ENCODE measurements at regions not wholly inside any gene's neighbourhood (a gene's known extent, or its start where the extent isn't known, plus 50 kb on each side); places are given as distances from the start of the nearest gene placed in this dataset.

GRCh38 chr2:138956116-138956515, 175.9 kb upstream of the NXPH2 start:
- POLR2A ChIA-PET = no interaction called here
- H3K4me3 Mint-ChIP-seq = no peak overlapping the region

GRCh38 chr2:138950486-138950885, 170.3 kb upstream of the NXPH2 start:
- H3K4me1 Mint-ChIP-seq = no peaks in the 10 kb centered on the region
- DNase-seq (no peak), ATAC-seq (ENCODE audit: low read depth) (no peak)
- CTCF ChIA-PET = no interaction called here
- intact Hi-C loops (cut with micrococcal nuclease) = no loop called here
- H3K27ac Mint-ChIP-seq = no peak overlapping the region
- TF ChIP-seq CTCF (IDR thresholded peaks at IDR 0.05) = no peak
- H3K9me3 Mint-ChIP-seq = no peaks in the 10 kb centered on the region
- no peaks in the 10 kb centered on the region for H3K27me3 Mint-ChIP-seq
- H3K4me3 Mint-ChIP-seq = no peak overlapping the region
- POLR2A ChIA-PET = no interaction called here
- H3K36me3 Mint-ChIP-seq (ENCODE audit: low read depth) = no peaks in the 10 kb centered on the region

More at GRCh38 chr2:138956116-138956515, 175.9 kb upstream of the NXPH2 start:
- Mint-ChIP-seq H3K4me1 (no peaks in the 10 kb centered on the region), H3K36me3 (ENCODE audit: low read depth) (no peaks in the 10 kb centered on the region), H3K9me3 (no peaks in the 10 kb centered on the region), H3K27ac (no peak overlapping the region), H3K27me3 (no peaks in the 10 kb centered on the region)
- DNase-seq (no peak), ATAC-seq (ENCODE audit: low read depth) (no peak)
- TF ChIP-seq CTCF (IDR thresholded peaks at IDR 0.05) = no peak
- intact Hi-C loops (cut with micrococcal nuclease) = no loop called here
- CTCF ChIA-PET = no interaction called here

- CTCF ChIA-PET = no interaction called here
- intact Hi-C loops (cut with micrococcal nuclease) = no loop called here
- DNase-seq = no peak
These were observed 169.3 kb upstream of the NXPH2 start for GRCh38 chr2:138949517-138949916.

GRCh38 chr2:138948070-138948539, 167.9 kb upstream of the NXPH2 start:
- no peak for TF ChIP-seq CTCF (IDR thresholded peaks at IDR 0.05)
- ATAC-seq (ENCODE audit: low read depth) (no peak), DNase-seq (no peak)
- Mint-ChIP-seq H3K4me1 (no peaks in the 10 kb centered on the region), H3K27ac (no peak overlapping the region), H3K27me3 (no peaks in the 10 kb centered on the region), H3K36me3 (ENCODE audit: low read depth) (no peaks in the 10 kb centered on the region), H3K4me3 (no peak overlapping the region), H3K9me3 (no peaks in the 10 kb centered on the region)
- CTCF ChIA-PET = no interaction called here
- intact Hi-C loops (cut with micrococcal nuclease) = no loop called here
- POLR2A ChIA-PET = no interaction called here

More at GRCh38 chr2:138949517-138949916, 169.3 kb upstream of the NXPH2 start:
- POLR2A ChIA-PET = no interaction called here
- no peaks in the 10 kb centered on the region for H3K36me3 Mint-ChIP-seq (ENCODE audit: low read depth)
- no peaks in the 10 kb centered on the region for H3K27me3 Mint-ChIP-seq
- no peaks in the 10 kb centered on the region for H3K9me3 Mint-ChIP-seq
- H3K27ac Mint-ChIP-seq = no peak overlapping the region
- no peak for ATAC-seq (ENCODE audit: low read depth)
- no peak overlapping the region for H3K4me3 Mint-ChIP-seq
- no peaks in the 10 kb centered on the region for H3K4me1 Mint-ChIP-seq
- TF ChIP-seq CTCF (IDR thresholded peaks at IDR 0.05) = no peak

GRCh38 chr2:138943470-138943869, 163.3 kb upstream of the NXPH2 start:
- no peaks in the 10 kb centered on the region for H3K36me3 Mint-ChIP-seq (ENCODE audit: low read depth)
- peaks cover 8% of the 10 kb centered on the region for H3K9me3 Mint-ChIP-seq
- no peaks in the 10 kb centered on the region for H3K4me1 Mint-ChIP-seq
- no peaks in the 10 kb centered on the region for H3K27me3 Mint-ChIP-seq
- no peak for ATAC-seq (ENCODE audit: low read depth)
- DNase-seq = no peak
- TF ChIP-seq CTCF (IDR thresholded peaks at IDR 0.05) = no peak
- POLR2A ChIA-PET = no interaction called here
- CTCF ChIA-PET = no interaction called here
- H3K4me3 Mint-ChIP-seq = no peak overlapping the region
- intact Hi-C loops (cut with micrococcal nuclease) = no loop called here
- H3K27ac Mint-ChIP-seq = no peak overlapping the region

Measured in activated B cell treated with CpG ODN at 0.5 μM for 24 hours (primary cell).